ENCODE measurements at regions not wholly inside any gene's neighbourhood (a gene's known extent, or its start where the extent isn't known, plus 50 kb on each side); places are given as distances from the start of the nearest gene placed in this dataset.

DNA sequence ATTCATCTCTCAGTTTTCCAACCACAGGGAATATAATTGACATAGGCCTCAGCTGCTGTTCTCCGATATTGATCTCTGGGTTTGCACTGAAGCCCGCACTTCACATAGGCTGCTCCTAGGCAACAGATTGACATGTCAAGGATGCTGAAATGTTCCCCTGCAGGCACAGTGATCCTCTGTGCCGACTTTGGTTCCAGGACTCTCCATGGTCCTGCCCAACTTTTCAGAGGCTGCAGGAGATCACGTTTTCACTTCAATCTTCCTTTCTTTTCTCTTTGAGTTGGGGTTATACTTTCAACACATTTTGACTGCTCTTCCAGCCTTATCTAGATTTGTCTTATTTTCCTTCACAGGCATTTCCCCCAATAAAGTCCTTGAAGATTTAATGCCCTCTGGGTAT is 1361.0 kb downstream of the DSC3 start:
- TF ChIP-seq POLR2AphosphoS5 (IDR thresholded peaks at IDR 0.05; ENCODE audit: low read depth) (no peak), GABPA (IDR thresholded peaks at IDR 0.05; ENCODE audit: low read depth) (no peak)
- TF ChIP-seq, protein P1, sequence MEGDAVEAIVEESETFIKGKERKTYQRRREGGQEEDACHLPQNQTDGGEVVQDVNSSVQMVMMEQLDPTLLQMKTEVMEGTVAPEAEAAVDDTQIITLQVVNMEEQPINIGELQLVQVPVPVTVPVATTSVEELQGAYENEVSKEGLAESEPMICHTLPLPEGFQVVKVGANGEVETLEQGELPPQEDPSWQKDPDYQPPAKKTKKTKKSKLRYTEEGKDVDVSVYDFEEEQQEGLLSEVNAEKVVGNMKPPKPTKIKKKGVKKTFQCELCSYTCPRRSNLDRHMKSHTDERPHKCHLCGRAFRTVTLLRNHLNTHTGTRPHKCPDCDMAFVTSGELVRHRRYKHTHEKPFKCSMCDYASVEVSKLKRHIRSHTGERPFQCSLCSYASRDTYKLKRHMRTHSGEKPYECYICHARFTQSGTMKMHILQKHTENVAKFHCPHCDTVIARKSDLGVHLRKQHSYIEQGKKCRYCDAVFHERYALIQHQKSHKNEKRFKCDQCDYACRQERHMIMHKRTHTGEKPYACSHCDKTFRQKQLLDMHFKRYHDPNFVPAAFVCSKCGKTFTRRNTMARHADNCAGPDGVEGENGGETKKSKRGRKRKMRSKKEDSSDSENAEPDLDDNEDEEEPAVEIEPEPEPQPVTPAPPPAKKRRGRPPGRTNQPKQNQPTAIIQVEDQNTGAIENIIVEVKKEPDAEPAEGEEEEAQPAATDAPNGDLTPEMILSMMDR (IDR thresholded peaks at IDR 0.05; ENCODE audit: insufficient read depth, low read length) = no peak
- TF ChIP-seq, protein P2, sequence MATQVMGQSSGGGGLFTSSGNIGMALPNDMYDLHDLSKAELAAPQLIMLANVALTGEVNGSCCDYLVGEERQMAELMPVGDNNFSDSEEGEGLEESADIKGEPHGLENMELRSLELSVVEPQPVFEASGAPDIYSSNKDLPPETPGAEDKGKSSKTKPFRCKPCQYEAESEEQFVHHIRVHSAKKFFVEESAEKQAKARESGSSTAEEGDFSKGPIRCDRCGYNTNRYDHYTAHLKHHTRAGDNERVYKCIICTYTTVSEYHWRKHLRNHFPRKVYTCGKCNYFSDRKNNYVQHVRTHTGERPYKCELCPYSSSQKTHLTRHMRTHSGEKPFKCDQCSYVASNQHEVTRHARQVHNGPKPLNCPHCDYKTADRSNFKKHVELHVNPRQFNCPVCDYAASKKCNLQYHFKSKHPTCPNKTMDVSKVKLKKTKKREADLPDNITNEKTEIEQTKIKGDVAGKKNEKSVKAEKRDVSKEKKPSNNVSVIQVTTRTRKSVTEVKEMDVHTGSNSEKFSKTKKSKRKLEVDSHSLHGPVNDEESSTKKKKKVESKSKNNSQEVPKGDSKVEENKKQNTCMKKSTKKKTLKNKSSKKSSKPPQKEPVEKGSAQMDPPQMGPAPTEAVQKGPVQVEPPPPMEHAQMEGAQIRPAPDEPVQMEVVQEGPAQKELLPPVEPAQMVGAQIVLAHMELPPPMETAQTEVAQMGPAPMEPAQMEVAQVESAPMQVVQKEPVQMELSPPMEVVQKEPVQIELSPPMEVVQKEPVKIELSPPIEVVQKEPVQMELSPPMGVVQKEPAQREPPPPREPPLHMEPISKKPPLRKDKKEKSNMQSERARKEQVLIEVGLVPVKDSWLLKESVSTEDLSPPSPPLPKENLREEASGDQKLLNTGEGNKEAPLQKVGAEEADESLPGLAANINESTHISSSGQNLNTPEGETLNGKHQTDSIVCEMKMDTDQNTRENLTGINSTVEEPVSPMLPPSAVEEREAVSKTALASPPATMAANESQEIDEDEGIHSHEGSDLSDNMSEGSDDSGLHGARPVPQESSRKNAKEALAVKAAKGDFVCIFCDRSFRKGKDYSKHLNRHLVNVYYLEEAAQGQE (IDR thresholded peaks at IDR 0.05; ENCODE audit: insufficient replicate concordance, low read depth) = peak; percentile 50
